ENCODE measurements at regions not wholly inside any gene's neighbourhood (a gene's known extent, or its start where the extent isn't known, plus 50 kb on each side); places are given as distances from the start of the nearest gene placed in this dataset.

DNA sequence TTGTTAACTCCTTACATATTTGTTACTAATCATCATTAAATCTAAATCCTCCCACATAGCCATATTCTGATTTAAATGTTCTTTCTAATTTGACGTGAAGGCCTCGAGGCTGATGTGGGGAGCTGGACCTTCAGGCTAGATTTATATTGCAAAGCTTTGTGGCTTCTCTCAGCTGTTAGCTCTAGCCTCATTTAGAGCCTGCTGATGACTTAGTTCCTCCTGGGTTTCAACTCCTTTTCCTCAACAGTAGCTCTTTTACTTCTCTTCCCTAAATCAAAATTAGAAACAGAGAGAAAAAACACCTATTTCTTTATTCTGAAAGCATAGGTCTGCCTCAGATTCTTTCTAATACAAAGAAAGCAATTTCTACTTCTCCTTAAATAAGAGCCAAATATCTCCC, 477.5 kb upstream of the CCDC196 start:
- TF ChIP-seq, protein P1, sequence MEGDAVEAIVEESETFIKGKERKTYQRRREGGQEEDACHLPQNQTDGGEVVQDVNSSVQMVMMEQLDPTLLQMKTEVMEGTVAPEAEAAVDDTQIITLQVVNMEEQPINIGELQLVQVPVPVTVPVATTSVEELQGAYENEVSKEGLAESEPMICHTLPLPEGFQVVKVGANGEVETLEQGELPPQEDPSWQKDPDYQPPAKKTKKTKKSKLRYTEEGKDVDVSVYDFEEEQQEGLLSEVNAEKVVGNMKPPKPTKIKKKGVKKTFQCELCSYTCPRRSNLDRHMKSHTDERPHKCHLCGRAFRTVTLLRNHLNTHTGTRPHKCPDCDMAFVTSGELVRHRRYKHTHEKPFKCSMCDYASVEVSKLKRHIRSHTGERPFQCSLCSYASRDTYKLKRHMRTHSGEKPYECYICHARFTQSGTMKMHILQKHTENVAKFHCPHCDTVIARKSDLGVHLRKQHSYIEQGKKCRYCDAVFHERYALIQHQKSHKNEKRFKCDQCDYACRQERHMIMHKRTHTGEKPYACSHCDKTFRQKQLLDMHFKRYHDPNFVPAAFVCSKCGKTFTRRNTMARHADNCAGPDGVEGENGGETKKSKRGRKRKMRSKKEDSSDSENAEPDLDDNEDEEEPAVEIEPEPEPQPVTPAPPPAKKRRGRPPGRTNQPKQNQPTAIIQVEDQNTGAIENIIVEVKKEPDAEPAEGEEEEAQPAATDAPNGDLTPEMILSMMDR (IDR thresholded peaks at IDR 0.05; ENCODE audit: insufficient read depth, low read length, poor library complexity, severe bottlenecking), result no peak
- TF ChIP-seq EZH2phosphoT487 (conservative IDR thresholded peaks at IDR 0.05; ENCODE audit: low read length), result no peak

Measured in SU-DHL-6 (cell line).